Stimulated activated effector memory CD8-positive, alpha-beta T cell treated with anti-CD3 and anti-CD28 coated beads, Interleukin-12 subunit alpha, Interleukin-12 subunit beta, amount 100 ng/mL, for 72 hours (primary cell): ENCODE measurements at regions not wholly inside any gene's neighbourhood (a gene's known extent, or its start where the extent isn't known, plus 50 kb on each side); places are given as distances from the start of the nearest gene placed in this dataset.
"Not testable (repeated sequence)": the region's sequence is repeated elsewhere in the genome, so short reads cannot be mapped to it uniquely, and the experiment has no call there.

Experiments used
- ATAC-seq: fragments of 150-1000 bp; cut with Tn5 transposase; 2 replicates; pipeline ENCODE4 v1.10.0; 2021
- DNase-seq, 2 donors: peaks; one replicate each; pipeline ENCODE4 v3.0.0; 2021 to 2022; ENCODE audit warnings: low spot score in 2 of 2
- H3K27ac Mint-ChIP-seq: one replicate; pipeline ENCODE4 v1.8.0; 2022; ENCODE audit warnings: mild to moderate bottlenecking, mixed read lengths
- H3K36me3 Mint-ChIP-seq: one replicate; pipeline ENCODE4 v1.8.0; 2022; ENCODE audit warnings: mild to moderate bottlenecking, mixed read lengths
- H3K4me1 Mint-ChIP-seq: one replicate; pipeline ENCODE4 v1.8.0; 2022; ENCODE audit warnings: mixed read lengths
- H3K4me3 Mint-ChIP-seq: one replicate; pipeline ENCODE4 v1.8.0; 2022; ENCODE audit warnings: mild to moderate bottlenecking, mixed read lengths
- H3K9me3 Mint-ChIP-seq: one replicate; pipeline ENCODE4 v1.8.0; 2022; ENCODE audit warnings: mixed read lengths

DNA sequence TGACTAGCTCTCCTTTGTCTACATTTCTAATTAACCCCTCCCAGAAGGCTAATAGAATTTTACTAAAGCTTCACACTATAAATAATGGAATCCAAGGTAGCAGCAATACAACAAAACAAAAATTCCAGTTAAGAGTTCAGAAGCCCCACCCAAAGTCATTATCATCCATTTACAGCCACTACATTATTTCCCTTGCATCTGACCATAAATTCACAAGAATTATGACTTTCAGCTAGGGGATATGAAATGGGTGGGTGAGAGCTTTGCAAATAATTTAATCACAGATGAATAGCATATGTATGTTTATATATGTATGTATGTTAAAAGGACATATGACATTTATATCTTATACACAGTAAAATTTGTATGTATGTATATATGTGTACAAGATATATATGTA is 65.3 kb upstream of the PTGDR start:
- DNase-seq (no peak), ATAC-seq (no peak)
- H3K4me1 Mint-ChIP-seq: no peaks in the 10 kb centered on the region
- H3K36me3 Mint-ChIP-seq: no peaks in the 10 kb centered on the region
- H3K4me3 Mint-ChIP-seq: no peak overlapping the region
- no peak overlapping the region for H3K27ac Mint-ChIP-seq
- peaks cover 6% of the 10 kb centered on the region for H3K9me3 Mint-ChIP-seq

DNA sequence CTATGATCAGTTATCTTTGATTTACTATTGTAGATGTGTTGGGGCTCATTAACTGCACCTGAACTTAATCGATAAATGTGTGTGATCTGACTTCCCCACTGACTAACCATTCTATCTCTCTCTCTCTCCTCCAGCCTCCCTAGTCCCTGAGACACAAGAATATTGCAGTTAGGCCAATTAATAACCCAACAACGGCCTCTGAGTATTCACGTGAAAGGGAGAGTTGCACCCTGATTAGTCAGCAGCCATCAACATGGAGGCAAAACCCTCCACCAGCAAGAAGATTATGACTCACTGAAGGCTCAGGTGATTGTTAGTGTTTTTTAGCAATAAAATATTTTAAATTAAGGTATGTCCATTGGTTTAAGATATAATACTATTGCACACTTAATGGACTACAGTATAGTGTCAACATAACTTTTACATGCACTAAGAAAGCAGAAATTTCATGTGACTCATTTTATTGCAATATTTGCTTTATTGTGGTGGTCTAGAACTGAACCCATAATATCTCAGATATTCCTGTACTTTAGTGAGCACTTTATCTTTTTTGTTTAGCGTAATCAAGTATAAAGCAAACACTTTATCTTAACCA is 77.1 kb upstream of the PTGDR start:
- Mint-ChIP-seq H3K27ac (no peak overlapping the region), H3K9me3 (peaks cover 3% of the 10 kb centered on the region), H3K4me3 (no peak overlapping the region), H3K4me1 (peaks cover 10% of the 10 kb centered on the region), H3K36me3 (no peaks in the 10 kb centered on the region)
- no peak for DNase-seq
- no peak for ATAC-seq

DNA sequence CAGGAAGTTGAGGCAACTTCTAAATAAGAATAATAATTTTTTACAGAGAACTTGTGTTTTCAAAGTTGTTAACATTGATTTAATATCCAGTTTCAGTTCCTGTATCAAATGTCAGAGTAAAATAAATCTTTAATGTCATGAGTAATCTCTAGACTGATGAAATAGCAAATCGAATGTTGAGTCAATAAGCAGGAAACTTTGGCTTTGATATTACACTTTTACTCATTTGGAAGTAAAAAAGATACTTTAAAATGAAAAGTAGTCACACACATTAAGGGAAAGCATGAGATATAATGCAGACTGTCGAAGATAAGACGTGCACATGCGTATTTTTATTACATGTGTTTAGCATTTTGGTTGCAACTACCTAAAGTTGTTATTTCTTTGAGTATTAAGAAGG is 78.2 kb upstream of the PTGDR start:
- ATAC-seq (peak; percentile 67), DNase-seq (no peak)
- Mint-ChIP-seq H3K9me3 (no peaks in the 10 kb centered on the region), H3K36me3 (no peaks in the 10 kb centered on the region), H3K27ac (no peak overlapping the region), H3K4me3 (no peak overlapping the region), H3K4me1 (peaks cover 10% of the 10 kb centered on the region)

DNA sequence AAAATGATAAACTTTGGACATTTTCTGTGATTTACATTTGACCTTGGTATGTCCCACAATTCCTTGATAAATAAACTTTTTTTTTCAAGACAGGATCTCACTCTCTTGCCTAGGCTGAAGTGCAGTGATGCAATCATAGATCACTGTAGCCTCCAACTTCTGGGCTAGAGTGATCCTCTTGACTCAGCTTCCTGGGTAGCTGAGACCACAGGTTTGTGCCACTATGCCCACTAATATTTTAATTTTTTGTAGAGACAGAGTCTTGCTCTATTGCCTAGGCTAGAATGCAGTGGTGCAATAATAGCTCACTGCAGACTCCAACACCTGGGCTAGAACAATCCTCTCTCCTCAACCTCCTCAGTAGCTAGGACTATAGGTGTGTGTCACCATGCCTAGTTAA is 79.1 kb upstream of the PTGDR start:
- no peaks in the 10 kb centered on the region for H3K36me3 Mint-ChIP-seq
- ATAC-seq (peak; percentile 47), DNase-seq (no peak)
- H3K27ac Mint-ChIP-seq: no peak overlapping the region
- H3K4me3 Mint-ChIP-seq: no peak overlapping the region
- H3K9me3 Mint-ChIP-seq: no peaks in the 10 kb centered on the region
- H3K4me1 Mint-ChIP-seq: peaks cover 10% of the 10 kb centered on the region

DNA sequence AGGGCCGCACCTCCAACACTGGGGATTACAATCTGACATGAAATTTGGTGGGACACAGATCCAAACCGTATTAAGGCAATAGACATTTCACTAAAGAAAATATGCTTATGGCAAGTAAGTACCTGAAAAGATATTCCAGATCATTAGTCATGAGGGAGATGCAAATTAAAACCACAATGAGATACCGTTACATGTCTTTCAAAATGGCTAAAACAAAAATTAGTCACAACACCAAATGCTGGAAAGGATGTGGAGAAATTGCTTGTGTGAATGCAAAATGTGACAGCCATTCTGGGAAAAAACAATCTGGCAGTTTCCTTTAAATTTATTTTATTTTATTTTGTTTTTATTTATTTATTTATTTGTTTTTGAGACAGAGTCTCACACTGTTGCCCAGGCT is 82.3 kb upstream of the PTGDR start:
- Mint-ChIP-seq H3K36me3 (no peaks in the 10 kb centered on the region), H3K4me1 (peaks cover 10% of the 10 kb centered on the region), H3K4me3 (no peak overlapping the region), H3K9me3 (peaks cover 3% of the 10 kb centered on the region), H3K27ac (no peak overlapping the region)
- no peak for ATAC-seq
- DNase-seq: no peak

DNA sequence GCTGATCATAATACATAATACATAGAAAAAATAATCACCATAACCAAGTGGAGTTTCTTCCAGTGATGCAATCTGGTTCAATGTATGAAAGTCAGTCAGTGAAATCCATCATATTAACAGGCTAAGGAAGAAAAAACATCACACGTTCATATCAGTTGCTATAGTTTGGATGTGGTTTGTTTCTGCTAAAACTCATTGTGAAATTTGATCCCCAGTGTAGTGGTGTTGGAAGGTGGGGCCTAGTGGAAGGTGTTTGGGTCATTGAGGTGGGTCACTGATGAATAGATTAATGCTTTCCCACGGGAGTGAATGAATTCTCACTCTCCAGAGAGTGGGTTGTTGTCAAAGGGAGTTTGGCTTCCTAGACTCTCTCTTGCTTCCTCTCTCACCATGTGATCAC is 84.6 kb upstream of the PTGDR start:
- Mint-ChIP-seq H3K4me3 (no peak overlapping the region), H3K4me1 (peaks cover 3% of the 10 kb centered on the region)
- no peak for ATAC-seq

DNA sequence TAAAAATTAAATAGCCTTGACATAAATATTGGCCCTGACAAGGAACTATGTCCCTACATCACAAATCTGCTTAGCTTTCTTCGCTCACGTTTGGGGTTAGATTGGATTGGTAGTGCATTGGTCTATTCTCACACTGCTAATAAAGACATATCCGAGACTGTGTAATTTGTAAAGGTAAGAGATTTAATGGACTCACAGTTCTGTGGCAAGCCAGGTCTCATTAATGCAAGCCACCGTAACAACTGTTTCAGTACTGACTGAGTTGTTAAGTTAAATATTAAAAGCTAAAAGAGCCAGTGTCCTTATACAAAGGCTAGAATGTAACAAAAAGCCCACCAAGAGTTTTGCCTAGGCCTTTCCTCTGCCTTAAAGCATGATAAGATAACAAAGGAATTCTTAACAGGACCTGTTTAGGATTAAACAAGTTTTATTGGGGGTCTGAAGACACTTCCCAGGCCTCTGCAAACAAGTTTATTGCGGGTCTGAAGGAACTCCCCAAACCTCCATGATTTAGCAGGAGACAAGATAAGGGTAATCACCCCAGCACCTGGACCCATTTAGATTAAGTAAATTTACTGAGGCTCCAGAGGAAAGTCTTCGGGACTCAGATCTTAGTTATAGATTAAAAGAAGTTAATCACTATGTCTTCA is 88.2 kb upstream of the PTGDR start:
- no peaks in the 10 kb centered on the region for H3K36me3 Mint-ChIP-seq
- no peak overlapping the region for H3K27ac Mint-ChIP-seq
- H3K9me3 Mint-ChIP-seq: peaks cover 3% of the 10 kb centered on the region

More for the DNA sequence above, 84.6 kb upstream of the PTGDR start:
- no peak for DNase-seq
- H3K27ac Mint-ChIP-seq: no peak overlapping the region
- no peaks in the 10 kb centered on the region for H3K36me3 Mint-ChIP-seq
- H3K9me3 Mint-ChIP-seq: peaks cover 3% of the 10 kb centered on the region

DNA sequence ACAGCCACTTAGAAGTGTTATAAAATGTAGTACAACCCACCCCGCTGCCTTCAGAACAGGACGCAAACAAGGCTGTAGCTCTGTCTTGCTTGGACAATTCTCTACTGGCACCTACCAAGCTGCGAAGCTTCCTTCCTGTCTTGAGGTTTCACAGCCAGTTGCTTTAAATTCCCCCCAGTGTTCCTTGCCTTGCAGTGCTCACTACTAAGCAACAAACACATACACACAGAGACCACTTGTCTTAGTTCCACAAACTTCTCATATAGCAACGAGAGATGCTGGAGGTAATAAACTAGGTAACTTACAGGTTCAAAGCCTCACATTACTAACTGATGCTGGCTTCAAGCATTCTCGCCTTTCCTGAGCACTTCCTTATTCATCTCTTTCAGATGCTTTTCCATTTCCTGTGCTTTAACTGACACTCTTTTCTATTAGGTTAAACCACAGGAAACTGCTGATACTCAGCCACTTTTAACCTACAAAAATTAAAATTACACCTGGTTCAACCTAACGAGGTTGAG is 91.5 kb upstream of the PTGDR start:
- peak overlapping the region; percentile 47 for H3K4me3 Mint-ChIP-seq

More for the DNA sequence above, 88.2 kb upstream of the PTGDR start:
- DNase-seq (no peak), ATAC-seq (no peak)
- H3K4me1 Mint-ChIP-seq: peaks cover 33% of the 10 kb centered on the region
- H3K4me3 Mint-ChIP-seq: no peak overlapping the region

DNA sequence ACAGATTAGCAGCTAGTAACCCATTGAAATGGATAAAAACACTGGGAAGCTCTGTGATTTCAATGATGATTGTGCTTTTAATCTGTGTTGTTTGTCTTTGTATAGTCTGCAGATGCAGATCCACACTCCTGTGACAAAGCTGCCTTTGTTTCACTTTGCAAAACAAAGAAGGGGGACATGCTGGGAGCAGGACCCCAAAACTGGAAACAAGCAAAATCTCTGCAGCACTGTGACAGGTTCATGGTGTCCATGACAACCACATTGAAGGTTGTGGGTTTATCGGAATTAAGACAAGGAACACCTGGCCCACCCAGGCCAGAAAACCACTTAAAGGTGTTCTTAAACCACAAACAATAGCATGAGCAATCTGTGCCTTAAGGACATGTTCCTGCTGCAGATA is 95.6 kb upstream of the PTGDR start:
- peaks cover 11% of the 10 kb centered on the region for H3K9me3 Mint-ChIP-seq
- DNase-seq: not testable (repeated sequence)

More for the DNA sequence above, 91.5 kb upstream of the PTGDR start:
- Mint-ChIP-seq H3K4me1 (peaks cover 39% of the 10 kb centered on the region), H3K27ac (peak overlapping the region; percentile 35), H3K36me3 (no peaks in the 10 kb centered on the region), H3K9me3 (peaks cover 6% of the 10 kb centered on the region)
- ATAC-seq: peak; percentile 78
- no peak for DNase-seq

DNA sequence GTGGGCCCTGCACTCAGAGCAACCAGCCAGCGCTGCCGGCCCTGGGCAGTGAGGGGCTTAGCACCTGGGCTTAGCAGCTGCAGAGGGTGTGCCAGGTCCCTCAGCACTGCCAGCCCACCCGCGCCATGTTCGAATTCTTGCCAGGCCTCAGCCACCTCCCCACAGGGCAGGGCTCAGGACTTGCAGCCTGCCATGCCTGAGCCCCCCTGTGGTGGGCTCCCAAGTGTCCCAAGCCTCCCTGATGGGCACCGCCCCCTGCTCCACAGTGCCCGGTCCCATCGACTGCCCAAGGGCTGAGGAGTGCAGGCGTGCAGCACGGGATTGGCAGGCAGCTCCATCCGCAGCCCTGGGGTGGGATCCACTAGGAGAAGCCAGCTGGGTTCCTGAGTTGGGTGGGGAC is 98.0 kb upstream of the NID2 start:
- H3K36me3 Mint-ChIP-seq: no peaks in the 10 kb centered on the region
- DNase-seq (no peak), ATAC-seq (no peak)
- no peaks in the 10 kb centered on the region for H3K4me1 Mint-ChIP-seq
- H3K27ac Mint-ChIP-seq: no peak overlapping the region
- no peak overlapping the region for H3K4me3 Mint-ChIP-seq
- peaks cover 7% of the 10 kb centered on the region for H3K9me3 Mint-ChIP-seq

More for the DNA sequence above, 95.6 kb upstream of the PTGDR start:
- peaks cover 31% of the 10 kb centered on the region for H3K4me1 Mint-ChIP-seq
- H3K27ac Mint-ChIP-seq, H3K4me3 Mint-ChIP-seq, H3K36me3 Mint-ChIP-seq, ATAC-seq: not testable (repeated sequence)

DNA sequence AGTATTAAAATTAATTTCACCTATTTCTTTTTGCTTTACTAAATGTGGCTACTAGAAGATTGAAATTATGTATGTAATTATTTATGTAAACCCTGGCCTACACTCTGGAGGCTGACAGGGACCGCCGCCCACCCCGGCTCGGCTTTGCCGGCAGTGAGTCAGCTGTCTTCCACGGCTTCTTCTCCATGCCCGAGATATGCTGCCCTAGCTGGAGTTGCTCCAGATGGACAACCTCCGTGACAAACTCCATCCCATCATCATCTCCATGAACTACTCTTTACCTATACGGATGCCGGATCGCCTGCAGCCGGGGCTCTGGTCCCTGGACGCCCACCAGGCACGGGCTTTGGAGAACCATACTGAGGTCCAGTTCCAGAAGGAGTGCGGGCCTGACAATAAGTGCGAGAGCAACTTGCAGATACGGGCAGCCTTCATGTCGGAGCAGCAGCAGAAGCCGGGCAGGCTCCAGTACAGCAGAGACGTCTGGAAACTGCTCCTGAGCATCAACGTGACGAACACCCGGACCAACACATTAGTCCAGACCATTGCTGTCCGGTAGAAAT is 86.9 kb upstream of the NID2 start:
- peaks cover 2% of the 10 kb centered on the region for H3K9me3 Mint-ChIP-seq
- H3K4me3 Mint-ChIP-seq: no peak overlapping the region
- no peak for ATAC-seq
- H3K4me1 Mint-ChIP-seq: peaks cover 56% of the 10 kb centered on the region
- DNase-seq: no peak
- H3K36me3 Mint-ChIP-seq: no peaks in the 10 kb centered on the region
- no peak overlapping the region for H3K27ac Mint-ChIP-seq

DNA sequence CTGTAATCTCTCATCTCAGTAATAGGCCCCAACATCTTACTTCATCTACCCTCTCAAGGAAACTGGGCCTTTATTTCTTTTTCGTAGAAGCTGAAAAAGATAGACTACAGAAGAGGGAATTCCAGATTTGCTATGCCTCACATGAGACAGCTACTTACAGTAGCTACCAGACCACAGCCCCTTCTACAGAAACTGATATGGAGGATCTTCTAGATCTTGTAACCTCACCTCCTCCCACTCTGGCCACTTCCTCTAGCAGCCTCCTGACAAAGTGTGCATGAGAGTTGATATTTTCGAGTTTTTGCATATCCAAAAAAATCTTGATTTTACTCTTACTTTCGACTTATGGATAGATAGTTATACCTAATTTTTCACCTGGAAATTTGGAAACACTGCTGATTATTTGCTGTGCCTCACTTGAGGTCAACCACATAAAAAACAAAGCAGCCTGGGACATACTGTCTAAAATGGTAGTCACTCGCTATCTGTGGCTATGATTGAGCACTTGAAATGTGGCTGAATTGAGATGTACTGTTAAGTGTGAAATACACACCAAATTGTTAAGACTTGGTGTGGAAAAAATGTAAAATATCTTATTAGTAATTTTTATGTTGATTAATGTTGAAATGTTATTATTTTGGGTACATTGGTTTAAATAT is 86.3 kb upstream of the NID2 start:
- peaks cover 53% of the 10 kb centered on the region for H3K4me1 Mint-ChIP-seq
- peak; percentile 95 for ATAC-seq
- no peak for DNase-seq
- H3K36me3 Mint-ChIP-seq: no peaks in the 10 kb centered on the region
- H3K27ac Mint-ChIP-seq: peak overlapping the region; percentile 60
- H3K4me3 Mint-ChIP-seq: peak overlapping the region; percentile 28
- no peaks in the 10 kb centered on the region for H3K9me3 Mint-ChIP-seq

DNA sequence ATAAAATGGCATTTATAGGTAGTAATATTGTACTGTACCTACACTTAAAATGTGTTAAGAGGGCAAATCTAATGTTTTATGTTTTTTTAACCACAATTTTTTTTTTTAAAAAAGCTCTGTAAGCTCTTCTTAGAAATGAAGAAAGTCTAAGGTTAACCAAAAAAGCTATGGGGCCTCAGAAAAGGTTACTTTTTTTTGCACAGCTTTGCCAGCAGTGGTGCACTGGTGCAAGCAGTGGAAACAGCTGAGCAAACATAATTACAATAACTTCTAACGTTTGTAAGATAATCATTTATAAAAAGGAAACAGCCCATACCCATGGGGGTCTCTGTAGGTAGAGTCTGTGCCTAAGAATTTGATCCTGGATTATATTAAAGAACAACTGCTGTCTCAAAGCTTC is 85.1 kb upstream of the NID2 start:
- H3K27ac Mint-ChIP-seq: peak overlapping the region; percentile 60
- H3K9me3 Mint-ChIP-seq: no peaks in the 10 kb centered on the region
- peaks cover 59% of the 10 kb centered on the region for H3K4me1 Mint-ChIP-seq
- DNase-seq: no peak
- peak; percentile 36 for ATAC-seq
- no peaks in the 10 kb centered on the region for H3K36me3 Mint-ChIP-seq
- H3K4me3 Mint-ChIP-seq: peak overlapping the region; percentile 28

DNA sequence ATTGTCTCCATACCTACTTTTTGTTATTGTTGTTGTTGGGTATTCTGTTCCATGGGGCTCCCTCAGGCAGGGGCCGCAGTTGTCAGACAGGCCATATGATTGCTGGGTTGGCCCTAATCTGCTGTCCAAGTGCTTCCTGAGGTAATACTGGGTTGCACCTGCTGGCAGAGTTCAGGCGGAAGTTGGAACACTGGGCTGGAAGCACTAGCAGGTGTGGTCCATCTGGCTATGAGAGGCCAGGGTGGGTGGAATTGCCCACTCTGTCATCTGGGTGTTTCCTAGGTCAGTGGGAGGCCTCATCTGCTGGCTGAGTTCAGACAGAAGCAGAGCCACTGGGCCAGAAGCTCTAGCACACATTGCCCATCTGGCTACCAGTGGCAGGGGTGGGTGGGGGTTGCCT is 81.3 kb upstream of the NID2 start:
- Mint-ChIP-seq H3K9me3 (no peaks in the 10 kb centered on the region), H3K4me1 (peaks cover 62% of the 10 kb centered on the region), H3K36me3 (no peaks in the 10 kb centered on the region), H3K4me3 (no peak overlapping the region), H3K27ac (no peak overlapping the region)
- ATAC-seq: no peak
- DNase-seq: no peak

DNA sequence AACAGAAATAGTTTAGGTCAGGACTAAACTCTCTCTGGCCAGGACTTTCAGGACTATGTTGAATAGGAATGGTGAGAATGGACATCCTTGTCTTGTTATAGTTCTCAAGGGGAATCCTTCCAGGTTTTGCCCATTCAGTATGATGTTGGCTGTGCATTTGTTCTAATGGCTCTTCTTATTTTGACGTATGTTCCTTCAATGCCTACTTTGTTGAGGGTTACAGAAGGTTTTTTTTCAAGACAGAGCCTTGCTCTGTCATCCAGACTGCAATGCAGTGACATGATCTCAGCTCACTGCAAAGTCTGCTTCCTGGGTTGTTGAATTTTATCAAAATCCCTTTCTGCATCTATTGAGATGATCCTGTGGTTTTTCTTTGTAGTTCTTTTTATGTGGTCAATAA is 79.5 kb upstream of the NID2 start:
- Mint-ChIP-seq H3K4me1 (peaks cover 50% of the 10 kb centered on the region), H3K36me3 (no peaks in the 10 kb centered on the region)
- ATAC-seq: no peak

More for the DNA sequence above, 79.5 kb upstream of the NID2 start:
- H3K27ac Mint-ChIP-seq: peak overlapping the region; percentile 13
- H3K4me3 Mint-ChIP-seq: no peak overlapping the region
- H3K9me3 Mint-ChIP-seq: no peaks in the 10 kb centered on the region
- no peak for DNase-seq
